Spleen (tissue), 11 donors: ENCODE measurements at regions not wholly inside any gene's neighbourhood (a gene's known extent, or its start where the extent isn't known, plus 50 kb on each side); places are given as distances from the start of the nearest gene placed in this dataset.

Source experiments
- DNase-seq: peaks from one replicate; pipeline ENCODE4 v3.0.0-alpha.2; 2020
- H3K27ac ChIP-seq, 8 donors: fragments of 200-600 bp; sonication (generic) in 7 of 8; 1 replicate in 4 of 8; 2 replicates in 4 of 8; pipeline versions ENCODE4 v1.5.0 to v1.8.0; 2016 to 2021; ENCODE audit warnings: inconsistent platforms in 4 of 8, mild to moderate bottlenecking in 4 of 8, moderate library complexity in 1 of 8
- H3K27me3 ChIP-seq, 7 donors: fragments of 200-600 bp; sonication (generic) in 6 of 7; replicated peaks in 1 of 7; 1 replicate in 4 of 7; 2 replicates in 3 of 7; pipeline versions ENCODE4 v1.5.0 to v1.8.0; 2016 to 2021; ENCODE audit warnings: inconsistent platforms in 3 of 7, mild to moderate bottlenecking in 1 of 7
- H3K36me3 ChIP-seq, 6 donors: fragments of 200-600 bp; sonication (generic) in 5 of 6; 1 replicate in 4 of 6; 2 replicates in 2 of 6; pipeline versions ENCODE4 v1.5.0 to v1.8.0; 2016 to 2021; ENCODE audit warnings: inconsistent platforms in 2 of 6
- H3K4me1 ChIP-seq, 6 donors: fragments of 200-600 bp; sonication (generic) in 5 of 6; 1 replicate in 3 of 6; 2 replicates in 3 of 6; pipeline versions ENCODE4 v1.5.0 to v1.8.0; 2016 to 2021; ENCODE audit warnings: inconsistent platforms in 3 of 6
- H3K4me3 ChIP-seq, 8 donors: fragments of 200-600 bp; sonication (generic) in 7 of 8; 1 replicate in 4 of 8; 2 replicates in 4 of 8; pipeline versions ENCODE4 v1.5.0 to v1.8.0; 2016 to 2021; ENCODE audit warnings: inconsistent platforms in 4 of 8, mild to moderate bottlenecking in 4 of 8, moderate library complexity in 2 of 8
- H3K9me3 ChIP-seq, 8 donors: fragments of 200-600 bp; sonication (generic) in 7 of 8; 1 replicate in 4 of 8; 2 replicates in 4 of 8; pipeline versions ENCODE4 v1.5.0 to v1.8.0; 2016 to 2021; ENCODE audit warnings: inconsistent platforms in 4 of 8
- POLR2A ChIP-seq, 3 donors: fragments of 450-650 bp; IDR thresholded peaks; one replicate each; pipeline ENCODE4 v1.5.1; 2017; ENCODE audit warnings: antibody characterized with exemption in 3 of 3, mild to moderate bottlenecking in 1 of 3
- POLR2AphosphoS5 ChIP-seq, 3 donors: sonication (generic); formaldehyde crosslinking; IDR thresholded peaks; one replicate each; pipeline ENCODE4 v1.5.1; 2017; ENCODE audit warnings: antibody characterized with exemption in 3 of 3
- WGBS, 5 donors: extraction: QIAGEN DNeasy Blood & Tissue Kit in 3 of 5; methylation state at CpG; one replicate each; pipeline versions ENCODE4 v1.1.5 to v1.1.7; 2013 to 2018; 5-methylcytosine and 5-hydroxymethylcytosine counted together
- intact Hi-C: fragments of 100-400 bp; cut with DNase I; formaldehyde crosslinking; loops from one replicate; pipeline ENCODE4 v1.15.0; 2023; ENCODE audit warnings: low total_unique reads
- TF ChIP-seq, protein P1 (sequence below), 11 experiments: fragments of 200-600 bp in 7 of 11; fragments of 450-650 bp in 4 of 11; sonication (generic) in 4 of 11; IDR thresholded peaks in 8 of 11; conservative IDR thresholded peaks in 3 of 11; 1 replicate in 7 of 11; 2 replicates in 4 of 11; pipeline versions ENCODE4 v1.4.0 to v1.8.0; 2016 to 2021; ENCODE audit warnings: antibody characterized with exemption in 11 of 11, inconsistent platforms in 4 of 11, mild to moderate bottlenecking in 1 of 11
- donor health status: healthy with polysubstance abuse.
- donor health status: DM: no; HTN: no; CAD: no; lungs with moderate emphysema.
- donor health status: DM: no; HTN: no; CAD: no.
- donor health status: Bipolar disorder and iron deficiency.
- donor health status: healthy.
- donor health status: DM: no; HTN: no; CAD: no.
- donor health status: DM: yes; HTN: yes; CAD: no.

DNA sequence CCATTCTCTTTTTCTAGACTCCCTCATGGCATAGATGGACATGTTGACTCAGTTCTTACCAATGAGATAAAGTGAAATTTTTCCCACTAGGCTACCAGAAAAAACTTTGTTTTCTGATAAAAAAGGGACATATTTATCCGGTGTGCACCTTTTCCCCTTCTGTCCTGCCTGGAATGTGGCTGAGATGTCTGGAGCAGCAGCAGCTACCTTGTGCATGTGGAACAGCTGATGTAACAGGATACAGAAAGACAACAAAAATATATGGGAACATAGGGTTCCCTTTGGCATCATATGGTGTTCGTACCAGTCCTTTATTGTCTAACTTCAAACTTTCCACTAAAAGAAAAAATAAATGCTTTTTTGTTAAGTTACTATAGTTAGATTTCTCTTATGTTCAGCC lies 460.2 kb upstream of the HS6ST1 start:
- TF ChIP-seq POLR2A (IDR thresholded peaks at IDR 0.05) (no peak), POLR2AphosphoS5 (IDR thresholded peaks at IDR 0.05) (no peak)
- TF ChIP-seq, protein P1, sequence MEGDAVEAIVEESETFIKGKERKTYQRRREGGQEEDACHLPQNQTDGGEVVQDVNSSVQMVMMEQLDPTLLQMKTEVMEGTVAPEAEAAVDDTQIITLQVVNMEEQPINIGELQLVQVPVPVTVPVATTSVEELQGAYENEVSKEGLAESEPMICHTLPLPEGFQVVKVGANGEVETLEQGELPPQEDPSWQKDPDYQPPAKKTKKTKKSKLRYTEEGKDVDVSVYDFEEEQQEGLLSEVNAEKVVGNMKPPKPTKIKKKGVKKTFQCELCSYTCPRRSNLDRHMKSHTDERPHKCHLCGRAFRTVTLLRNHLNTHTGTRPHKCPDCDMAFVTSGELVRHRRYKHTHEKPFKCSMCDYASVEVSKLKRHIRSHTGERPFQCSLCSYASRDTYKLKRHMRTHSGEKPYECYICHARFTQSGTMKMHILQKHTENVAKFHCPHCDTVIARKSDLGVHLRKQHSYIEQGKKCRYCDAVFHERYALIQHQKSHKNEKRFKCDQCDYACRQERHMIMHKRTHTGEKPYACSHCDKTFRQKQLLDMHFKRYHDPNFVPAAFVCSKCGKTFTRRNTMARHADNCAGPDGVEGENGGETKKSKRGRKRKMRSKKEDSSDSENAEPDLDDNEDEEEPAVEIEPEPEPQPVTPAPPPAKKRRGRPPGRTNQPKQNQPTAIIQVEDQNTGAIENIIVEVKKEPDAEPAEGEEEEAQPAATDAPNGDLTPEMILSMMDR (IDR thresholded peaks at IDR 0.05 in 8 of 11, conservative IDR thresholded peaks at IDR 0.05 in 3 of 11), result no peak
- WGBS, 5 donors, result 89 to 100% (median 92%) methylated on average over 2 of the region's 2 CpGs
- no peak for DNase-seq

DNA sequence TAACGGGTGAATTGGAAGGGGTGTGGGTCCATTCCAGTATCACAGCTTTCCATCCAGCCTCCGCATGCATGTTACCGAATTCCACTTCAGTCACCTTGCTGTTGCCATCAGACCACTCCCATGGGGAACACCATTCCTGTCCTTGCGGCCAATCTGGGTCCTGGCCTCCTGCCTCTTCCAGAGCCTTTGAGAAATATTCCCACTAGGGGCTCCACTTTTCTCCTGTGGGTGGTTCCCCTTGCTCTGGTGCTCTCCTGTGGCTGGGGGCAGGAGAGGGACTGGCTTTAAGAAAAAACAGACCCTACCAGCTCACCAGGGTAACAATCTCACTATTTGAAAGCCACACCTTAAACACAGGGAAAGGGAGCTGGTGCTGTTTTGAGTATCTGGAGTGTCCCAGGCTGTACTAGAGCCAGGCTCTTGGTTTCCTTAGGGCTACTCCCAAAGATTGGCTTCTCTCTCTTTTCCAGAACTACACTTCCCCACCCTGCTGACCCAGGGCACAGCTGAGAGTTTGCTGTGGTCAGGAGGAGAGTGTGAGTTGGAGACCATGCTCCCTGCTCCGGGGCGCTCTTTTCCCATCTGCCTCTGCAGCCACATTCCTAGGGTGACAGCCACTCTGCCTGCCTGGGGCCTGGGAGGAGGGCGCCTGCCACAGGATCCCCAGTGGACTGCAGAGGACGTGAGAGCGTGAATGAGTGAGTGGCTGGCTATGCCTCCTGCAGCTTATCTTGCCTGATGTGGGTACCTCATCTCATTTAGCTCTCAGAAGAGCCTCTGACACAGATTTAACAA lies 460.8 kb upstream of the HS6ST1 start:
- no peak overlapping the region for H3K27ac ChIP-seq
- no peaks in the 10 kb centered on the region for H3K36me3 ChIP-seq
- intact Hi-C loops, result no loop called here
- no peaks in the 10 kb centered on the region for H3K27me3 ChIP-seq
- H3K4me3 ChIP-seq, result no peak overlapping the region
- DNase-seq, result peak; percentile 47
- TF ChIP-seq POLR2AphosphoS5 (IDR thresholded peaks at IDR 0.05) (no peak), POLR2A (IDR thresholded peaks at IDR 0.05) (no peak)
- TF ChIP-seq, protein P1 (IDR thresholded peaks at IDR 0.05 in 8 of 11, conservative IDR thresholded peaks at IDR 0.05 in 3 of 11), result no peak
- 92 to 96% (median 94%) methylated on average over 7 to 9 of the region's 9 CpGs for WGBS, 5 donors
- H3K9me3 ChIP-seq, result no peaks in the 10 kb centered on the region
- H3K4me1 ChIP-seq, result no peaks in the 10 kb centered on the region

More for the DNA sequence above, 460.2 kb upstream of the HS6ST1 start:
- intact Hi-C loops, result no loop called here
- no peaks in the 10 kb centered on the region for H3K36me3 ChIP-seq
- H3K27me3 ChIP-seq, result no peaks in the 10 kb centered on the region
- no peaks in the 10 kb centered on the region for H3K9me3 ChIP-seq
- H3K4me3 ChIP-seq, result no peak overlapping the region
- no peaks in the 10 kb centered on the region for H3K4me1 ChIP-seq
- H3K27ac ChIP-seq, result no peak overlapping the region

GRCh38 chr2:128780434-128781080 lies 461.9 kb upstream of the HS6ST1 start:
- Histone ChIP-seq H3K36me3 (no peaks in the 10 kb centered on the region), H3K27ac (no peak overlapping the region), H3K9me3 (no peaks in the 10 kb centered on the region), H3K4me1 (no peaks in the 10 kb centered on the region), H3K4me3 (no peak overlapping the region), H3K27me3 (peaks cover 0 to 3% (median 0%) of the 10 kb centered on the region in 7 donors)
- no peak for TF ChIP-seq POLR2A (IDR thresholded peaks at IDR 0.05)
- TF ChIP-seq, protein P1 (IDR thresholded peaks at IDR 0.05 in 8 of 11, conservative IDR thresholded peaks at IDR 0.05 in 3 of 11), result no peak
- no peak for TF ChIP-seq POLR2AphosphoS5 (IDR thresholded peaks at IDR 0.05)
- 75 to 90% (median 86%) methylated on average over 5 of the region's 5 CpGs for WGBS, 5 donors
- intact Hi-C loops, result no loop called here
- DNase-seq, result peak; percentile 40

DNA sequence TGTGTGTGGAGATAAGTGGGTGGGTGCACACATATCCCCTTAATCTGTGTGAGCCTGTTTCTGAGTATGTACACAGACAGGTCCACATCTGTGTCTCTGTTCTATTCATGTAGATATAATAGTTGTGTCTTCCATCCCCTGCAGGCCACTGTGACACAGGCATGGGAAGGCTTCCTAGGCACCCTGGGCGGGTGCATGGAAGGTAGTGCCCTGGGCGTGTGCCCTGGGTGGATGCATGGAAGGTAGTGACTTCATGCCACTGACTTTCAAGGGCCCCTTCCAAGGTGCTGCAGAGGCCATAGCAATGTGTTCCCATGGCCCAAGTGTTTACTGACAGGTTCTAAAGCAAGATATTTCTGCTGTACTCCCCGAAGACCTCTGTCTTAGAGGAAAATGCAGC lies 462.5 kb upstream of the HS6ST1 start:
- intact Hi-C loops, result no loop called here

More for the DNA sequence above, 462.5 kb upstream of the HS6ST1 start:
- no peaks in the 10 kb centered on the region for H3K9me3 ChIP-seq
- H3K27me3 ChIP-seq, result peaks cover 0 to 5% (median 0%) of the 10 kb centered on the region in 7 donors
- no peaks in the 10 kb centered on the region for H3K36me3 ChIP-seq
- 76 to 88% (median 87%) methylated on average over 3 of the region's 3 CpGs for WGBS, 5 donors
- no peaks in the 10 kb centered on the region for H3K4me1 ChIP-seq
- H3K27ac ChIP-seq, result no peak overlapping the region
- H3K4me3 ChIP-seq, result no peak overlapping the region
- DNase-seq, result peak; percentile 41
- TF ChIP-seq, protein P1 (IDR thresholded peaks at IDR 0.05 in 8 of 11, conservative IDR thresholded peaks at IDR 0.05 in 3 of 11), result no peak
- TF ChIP-seq POLR2A (IDR thresholded peaks at IDR 0.05), result no peak
- no peak for TF ChIP-seq POLR2AphosphoS5 (IDR thresholded peaks at IDR 0.05)
